Common myeloid progenitor, CD34-positive (primary cell): ENCODE measurements at regions not wholly inside any gene's neighbourhood (a gene's known extent, or its start where the extent isn't known, plus 50 kb on each side); places are given as distances from the start of the nearest gene placed in this dataset.

Source experiments
- CTCF ChIA-PET: fragments of 350-600 bp; sonication (Branson Sonifier 250); formaldehyde crosslinking; loops from one replicate; lab custom pipeline; 2021; ENCODE audit warnings: antibody characterized with exemption; lab: Charles Lee
- POLR2A ChIA-PET: fragments of 350-600 bp; sonication (Branson Sonifier 250); formaldehyde crosslinking; loops from one replicate; lab custom pipeline; 2021; ENCODE audit warnings: antibody characterized with exemption; lab: Charles Lee
- DNase-seq, 3 donors: peaks; one replicate each; pipeline versions ENCODE4 v3.0.0 to v3.0.0-alpha.2; 2013
- H3K27ac ChIP-seq, 2 experiments: 1 replicate in 1 of 2; 2 replicates in 1 of 2; pipeline ENCODE4 v1.7.0; 2013; ENCODE audit warnings: inconsistent platforms in 2 of 2, low read length in 2 of 2, mild to moderate bottlenecking in 2 of 2, low read depth in 1 of 2, moderate library complexity in 1 of 2; ENCODE audit not compliant: severe bottlenecking in 2 of 2, insufficient read depth in 1 of 2, poor library complexity in 1 of 2
- H3K27me3 ChIP-seq, 5 experiments: replicated peaks in 2 of 5; 1 replicate in 3 of 5; 2 replicates in 2 of 5; pipeline versions ENCODE4 v1.6.1 to v1.7.0; 2013; ENCODE audit warnings: low read length in 4 of 5, mild to moderate bottlenecking in 2 of 5, moderate library complexity in 2 of 5, inconsistent platforms in 1 of 5; ENCODE audit not compliant: insufficient read depth in 5 of 5, control insufficient read depth in 4 of 5
- H3K36me3 ChIP-seq, 4 experiments: 1 replicate in 2 of 4; 2 replicates in 2 of 4; pipeline versions ENCODE4 v1.6.1 to v1.7.0; 2013; ENCODE audit warnings: low read length in 3 of 4, control low read depth in 1 of 4, mild to moderate bottlenecking in 1 of 4; ENCODE audit not compliant: control insufficient read depth in 4 of 4, insufficient read depth in 4 of 4
- H3K4me1 ChIP-seq, 4 experiments: 1 replicate in 3 of 4; 2 replicates in 1 of 4; pipeline versions ENCODE4 v1.6.1 to v1.7.1; 2013; ENCODE audit warnings: low read length in 3 of 4, mild to moderate bottlenecking in 3 of 4, control low read depth in 1 of 4, inconsistent platforms in 1 of 4, moderate library complexity in 1 of 4; ENCODE audit not compliant: control insufficient read depth in 4 of 4, insufficient read depth in 4 of 4; ENCODE audit errors: control extremely low read depth in 1 of 4
- H3K4me3 ChIP-seq, 7 experiments: 1 replicate in 4 of 7; 2 replicates in 3 of 7; pipeline versions ENCODE4 v1.5.1 to v1.7.0; 2013; ENCODE audit warnings: mild to moderate bottlenecking in 7 of 7, low read length in 6 of 7, moderate library complexity in 6 of 7, inconsistent platforms in 2 of 7, low read depth in 2 of 7, control low read depth in 1 of 7; ENCODE audit not compliant: insufficient read depth in 4 of 7, control insufficient read depth in 1 of 7; ENCODE audit errors: extremely low read depth in 1 of 7
- H3K9me3 ChIP-seq, 5 experiments: 1 replicate in 4 of 5; 2 replicates in 1 of 5; pipeline versions ENCODE4 v1.6.1 to v1.7.1; 2013; ENCODE audit warnings: low read length in 4 of 5, mild to moderate bottlenecking in 2 of 5, inconsistent platforms in 1 of 5, low read depth in 1 of 5, moderate library complexity in 1 of 5; ENCODE audit not compliant: control insufficient read depth in 4 of 5, insufficient read depth in 2 of 5; ENCODE audit errors: control extremely low read depth in 1 of 5
- WGBS: methylation state at CpG from one replicate; pipeline ENCODE4 v1.1.5; 2013; ENCODE audit not compliant: insufficient coverage; 5-methylcytosine and 5-hydroxymethylcytosine counted together

- POLR2A ChIA-PET, result no interaction called here
- H3K4me3 ChIP-seq, result no peak overlapping the region
- 100% methylated on average over 9 of the region's 9 CpGs for WGBS
- DNase-seq, result no peak
- CTCF ChIA-PET, result no interaction called here
- peaks cover 0 to 3% (median 0%) of the 10 kb centered on the region in 5 experiments for H3K27me3 ChIP-seq
- H3K36me3 ChIP-seq, result no peaks in the 10 kb centered on the region
- no peak overlapping the region for H3K27ac ChIP-seq
- no peaks in the 10 kb centered on the region for H3K9me3 ChIP-seq
- H3K4me1 ChIP-seq, result peaks cover 0 to 26% (median 14%) of the 10 kb centered on the region in 4 experiments
Observed at GRCh38 chr14:97456462-97456861, 659.3 kb downstream of the VRK1 start.

DNA sequence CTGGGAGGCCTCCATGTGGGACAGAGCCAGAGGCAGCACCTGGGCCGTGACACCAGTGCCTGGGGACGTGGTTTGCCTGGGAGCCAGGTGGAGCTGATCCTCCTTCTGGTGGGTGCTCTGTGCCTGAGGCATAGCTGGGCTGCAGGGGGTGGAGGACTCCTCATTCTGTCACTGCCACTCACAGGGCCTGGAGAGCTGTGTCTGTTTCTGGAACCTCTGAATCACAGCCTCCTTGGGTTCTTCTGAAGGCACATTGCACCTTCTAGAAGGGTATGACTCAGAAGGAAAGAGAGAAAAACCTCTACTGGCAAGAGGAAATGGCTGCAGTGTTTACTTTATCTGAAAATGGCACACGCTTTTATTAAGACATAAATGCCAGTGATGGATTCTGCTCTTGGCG is 659.8 kb downstream of the VRK1 start:
- CTCF ChIA-PET, result no interaction called here
- peaks cover 0 to 26% (median 14%) of the 10 kb centered on the region in 4 experiments for H3K4me1 ChIP-seq
- H3K36me3 ChIP-seq, result peaks cover 0 to under 1% (median 0%) of the 10 kb centered on the region in 4 experiments
- H3K27ac ChIP-seq, result no peak overlapping the region
- H3K27me3 ChIP-seq, result peaks cover 0 to 3% (median 0%) of the 10 kb centered on the region in 5 experiments
- 76% methylated on average over 4 of the region's 4 CpGs for WGBS
- peak; percentile 7 to 54 (median 44) for DNase-seq
- POLR2A ChIA-PET, result no interaction called here
- H3K9me3 ChIP-seq, result peaks cover under 1 to 3% (median 2%) of the 10 kb centered on the region in 5 experiments
- H3K4me3 ChIP-seq, result no peak overlapping the region

- 96% methylated on average over 14 of the region's 16 CpGs for WGBS
- Histone ChIP-seq H3K4me1 (peaks cover 0 to 26% (median 14%) of the 10 kb centered on the region in 4 experiments), H3K9me3 (peaks cover 4 to 10% (median 5%) of the 10 kb centered on the region in 5 experiments), H3K4me3 (no peak overlapping the region), H3K27ac (no peak overlapping the region), H3K36me3 (peaks cover 0 to 2% (median 0%) of the 10 kb centered on the region in 4 experiments), H3K27me3 (peaks cover 0 to 3% (median 0%) of the 10 kb centered on the region in 5 experiments)
- DNase-seq, result no peak
- POLR2A ChIA-PET, result no interaction called here
- CTCF ChIA-PET, result interaction anchor here (0.6 kb wide), 1 partner anchor 9 kb away, joined by 3 read pairs; no protein-coding TSS in a partner anchor
Observed at GRCh38 chr14:97457575-97458085, 660.4 kb downstream of the VRK1 start.

DNA sequence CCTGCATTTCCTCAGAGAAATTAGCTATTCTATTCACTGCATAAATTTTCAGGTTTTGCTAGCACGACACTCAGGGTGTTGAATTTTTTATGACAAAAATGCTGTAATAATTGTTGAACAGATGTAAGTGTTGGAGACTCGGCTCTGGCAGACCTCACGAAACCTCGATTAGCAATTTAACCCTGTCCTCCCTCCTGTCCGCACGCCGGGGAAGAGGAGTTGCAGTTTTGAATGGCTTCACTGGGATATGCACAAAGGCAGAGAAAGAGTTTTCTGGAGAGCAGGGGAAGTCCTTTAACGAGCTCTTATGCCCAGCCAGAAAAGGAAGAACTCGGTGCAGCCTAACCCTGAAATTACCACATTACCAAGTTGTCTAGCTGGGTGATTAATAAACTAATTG is 661.1 kb downstream of the VRK1 start:
- H3K4me1 ChIP-seq, result peaks cover 0 to 26% (median 14%) of the 10 kb centered on the region in 4 experiments
- H3K36me3 ChIP-seq, result peaks cover 0 to 2% (median 0%) of the 10 kb centered on the region in 4 experiments
- H3K27me3 ChIP-seq, result peaks cover 0 to 3% (median 0%) of the 10 kb centered on the region in 5 experiments
- peak overlapping the region in 6 of 7 experiments; percentile 4 to 61 (median 50) for H3K4me3 ChIP-seq
- no peak for DNase-seq
- H3K27ac ChIP-seq, result no peak overlapping the region
- ChIA-PET CTCF (no interaction called here), POLR2A (no interaction called here)
- H3K9me3 ChIP-seq, result peaks cover 4 to 13% (median 5%) of the 10 kb centered on the region in 5 experiments
- WGBS, result 69% methylated on average over 4 of the region's 9 CpGs

- H3K27me3 ChIP-seq, result peaks cover 0 to 3% (median 0%) of the 10 kb centered on the region in 5 experiments
- peak overlapping the region in 6 of 7 experiments; percentile 4 to 61 (median 50) for H3K4me3 ChIP-seq
- CTCF ChIA-PET, result no interaction called here
- 7% methylated on average over 20 of the region's 33 CpGs for WGBS
- H3K36me3 ChIP-seq, result peaks cover 0 to 2% (median 0%) of the 10 kb centered on the region in 4 experiments
- H3K27ac ChIP-seq, result no peak overlapping the region
- peak; percentile 58 to 91 (median 84) for DNase-seq
- peaks cover 0 to 26% (median 14%) of the 10 kb centered on the region in 4 experiments for H3K4me1 ChIP-seq
- peaks cover 4 to 13% (median 5%) of the 10 kb centered on the region in 5 experiments for H3K9me3 ChIP-seq
- POLR2A ChIA-PET, result no interaction called here
Observed at GRCh38 chr14:97458661-97459579, 661.7 kb downstream of the VRK1 start.

DNA sequence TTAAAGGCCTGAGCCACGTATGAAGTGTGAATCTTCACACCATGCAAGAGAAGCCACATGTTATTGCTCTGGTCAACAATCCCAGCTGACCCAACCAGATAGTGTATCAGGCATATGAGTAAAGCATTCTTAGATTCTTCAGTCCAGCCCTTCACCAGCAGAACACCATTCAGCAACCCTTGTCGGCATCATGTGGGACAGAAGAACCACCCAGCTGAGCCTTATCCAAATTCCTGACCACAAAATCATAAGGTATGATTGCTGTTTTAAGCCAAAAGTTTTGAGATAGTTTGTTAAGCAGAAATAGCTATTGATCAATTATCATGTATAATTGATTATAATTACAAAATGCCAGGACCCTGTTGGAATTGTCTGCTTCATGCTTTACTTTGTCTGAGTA is 664.9 kb downstream of the VRK1 start:
- ChIA-PET CTCF (interaction anchor here (1.2 to 1.5 kb wide), 2 partner anchors 9 to 406 kb away, joined by 3 to 4 read pairs; no protein-coding TSS in a partner anchor), POLR2A (no interaction called here)
- peaks cover 0 to 21% (median 11%) of the 10 kb centered on the region in 4 experiments for H3K4me1 ChIP-seq
- H3K36me3 ChIP-seq, result peaks cover 0 to 2% (median 0%) of the 10 kb centered on the region in 4 experiments
- no peak for DNase-seq
- no peak overlapping the region for H3K4me3 ChIP-seq
- no peaks in the 10 kb centered on the region for H3K27me3 ChIP-seq
- peaks cover 4 to 13% (median 5%) of the 10 kb centered on the region in 5 experiments for H3K9me3 ChIP-seq
- H3K27ac ChIP-seq, result no peak overlapping the region
- WGBS, result 100% methylated on average over 1 of the region's 2 CpGs
